Naive thymus-derived CD4-positive, alpha-beta T cell (primary cell): ENCODE measurements at regions not wholly inside any gene's neighbourhood (a gene's known extent, or its start where the extent isn't known, plus 50 kb on each side); places are given as distances from the start of the nearest gene placed in this dataset.

Source experiments
- ATAC-seq: fragments of 150-1000 bp; cut with Tn5 transposase; 2 replicates; pipeline ENCODE4 v1.10.0; 2021; ENCODE audit warnings: mild to moderate bottlenecking, moderate library complexity
- CTCF ChIA-PET: fragments of 350-600 bp; sonication (Branson Sonifier 250); formaldehyde crosslinking; loops from one replicate; lab custom pipeline; 2021; ENCODE audit warnings: antibody characterized with exemption; lab: Charles Lee
- POLR2A ChIA-PET: fragments of 350-600 bp; sonication (Branson Sonifier 250); formaldehyde crosslinking; loops from one replicate; lab custom pipeline; 2021; ENCODE audit warnings: antibody characterized with exemption, inconsistent platforms; lab: Charles Lee
- DNase-seq, 9 donors: peaks; one replicate each; pipeline versions ENCODE4 v3.0.0 to v3.0.0-alpha.2; 2020 to 2022; ENCODE audit warnings: mixed read lengths in 1 of 9
- H3K27ac ChIP-seq: one replicate; pipeline ENCODE4 v1.7.0; 2013; ENCODE audit warnings: mild to moderate bottlenecking, low read depth, low read length, moderate library complexity
- H3K27me3 ChIP-seq, 2 donors: one replicate each; pipeline ENCODE4 v1.7.0; 2013; ENCODE audit warnings: low read length in 2 of 2, mild to moderate bottlenecking in 2 of 2, moderate library complexity in 2 of 2; ENCODE audit not compliant: control insufficient read depth in 2 of 2, insufficient read depth in 2 of 2
- H3K36me3 ChIP-seq, 3 experiments: 1 replicate in 2 of 3; 2 replicates in 1 of 3; pipeline ENCODE4 v1.7.0; 2013; ENCODE audit warnings: low read length in 3 of 3, mild to moderate bottlenecking in 3 of 3, moderate library complexity in 1 of 3; ENCODE audit not compliant: insufficient read depth in 3 of 3, control insufficient read depth in 2 of 3
- H3K4me1 ChIP-seq, 2 donors: one replicate each; pipeline ENCODE4 v1.7.0; 2013; ENCODE audit warnings: low read length in 2 of 2, mild to moderate bottlenecking in 2 of 2, moderate library complexity in 1 of 2; ENCODE audit not compliant: control insufficient read depth in 2 of 2, insufficient read depth in 2 of 2
- H3K4me3 ChIP-seq: 2 replicates; pipeline ENCODE4 v1.7.0; 2013; ENCODE audit warnings: mild to moderate bottlenecking, low read length
- H3K9me3 ChIP-seq, 3 experiments: 1 replicate in 2 of 3; 2 replicates in 1 of 3; pipeline ENCODE4 v1.7.0; 2013; ENCODE audit warnings: low read length in 3 of 3; ENCODE audit not compliant: control insufficient read depth in 2 of 3
- H3K27ac Mint-ChIP-seq, 9 donors: one replicate each; pipeline ENCODE4 v1.8.0; 2020 to 2022; ENCODE audit warnings: mixed read lengths in 9 of 9, mild to moderate bottlenecking in 8 of 9, moderate library complexity in 5 of 9, inconsistent platforms in 2 of 9
- H3K27me3 Mint-ChIP-seq, 5 donors: one replicate each; pipeline ENCODE4 v1.8.0; 2021 to 2022; ENCODE audit warnings: mixed read lengths in 5 of 5, mild to moderate bottlenecking in 1 of 5
- H3K36me3 Mint-ChIP-seq, 5 donors: one replicate each; pipeline ENCODE4 v1.8.0; 2020 to 2022; ENCODE audit warnings: mixed read lengths in 5 of 5, mild to moderate bottlenecking in 3 of 5, inconsistent platforms in 1 of 5
- H3K4me1 Mint-ChIP-seq, 7 donors: one replicate each; pipeline ENCODE4 v1.8.0; 2020 to 2022; ENCODE audit warnings: mixed read lengths in 7 of 7, mild to moderate bottlenecking in 3 of 7, inconsistent platforms in 1 of 7
- H3K4me3 Mint-ChIP-seq, 10 donors: one replicate each; pipeline ENCODE4 v1.8.0; 2020 to 2022; ENCODE audit warnings: mild to moderate bottlenecking in 10 of 10, mixed read lengths in 10 of 10, moderate library complexity in 6 of 10, inconsistent platforms in 2 of 10
- H3K9me3 Mint-ChIP-seq, 11 donors: one replicate each; pipeline ENCODE4 v1.8.0; 2020 to 2022; ENCODE audit warnings: mixed read lengths in 11 of 11, mild to moderate bottlenecking in 4 of 11, inconsistent platforms in 1 of 11, moderate library complexity in 1 of 11
- intact Hi-C, 2 donors: fragments of 100-400 bp; cut with micrococcal nuclease; formaldehyde crosslinking; loops; one replicate each; pipeline ENCODE4 v1.15.1; 2023

- no peaks in the 10 kb centered on the region for H3K27me3 Mint-ChIP-seq
- POLR2A ChIA-PET = no interaction called here
- no peaks in the 10 kb centered on the region for H3K4me1 Mint-ChIP-seq
- Histone ChIP-seq H3K4me1 (no peaks in the 10 kb centered on the region), H3K9me3 (no peaks in the 10 kb centered on the region), H3K4me3 (no peak overlapping the region), H3K27ac (no peak overlapping the region), H3K27me3 (no peaks in the 10 kb centered on the region), H3K36me3 (no peaks in the 10 kb centered on the region)
- ATAC-seq (no peak), DNase-seq (no peak)
- H3K9me3 Mint-ChIP-seq = peaks cover 0 to 14% (median 4%) of the 10 kb centered on the region in 11 donors
- no peak overlapping the region for H3K27ac Mint-ChIP-seq
- no peaks in the 10 kb centered on the region for H3K36me3 Mint-ChIP-seq
- H3K4me3 Mint-ChIP-seq = no peak overlapping the region
- intact Hi-C loops = no loop called here
- CTCF ChIA-PET = no interaction called here
Observed at GRCh38 chr5:120413686-120414085, 50.4 kb upstream of the PRR16 start.
